Sigmoid colon (tissue), 4 donors: ENCODE measurements at regions not wholly inside any gene's neighbourhood (a gene's known extent, or its start where the extent isn't known, plus 50 kb on each side); places are given as distances from the start of the nearest gene placed in this dataset.

Experiments used
- POLR2AphosphoS5 ChIP-seq, 4 donors: sonication (generic); formaldehyde crosslinking; IDR thresholded peaks; one replicate each; pipeline ENCODE4 v1.6.1; 2017; ENCODE audit warnings: antibody characterized with exemption in 4 of 4
- TF ChIP-seq, protein P1 (sequence below), 4 experiments: fragments of 450-650 bp in 3 of 4; fragments of 200-600 bp in 1 of 4; IDR thresholded peaks; one replicate each; pipeline ENCODE4 v1.5.1; 2016 to 2019; ENCODE audit warnings: antibody characterized with exemption in 4 of 4, mild to moderate bottlenecking in 3 of 4, moderate library complexity in 2 of 4

DNA sequence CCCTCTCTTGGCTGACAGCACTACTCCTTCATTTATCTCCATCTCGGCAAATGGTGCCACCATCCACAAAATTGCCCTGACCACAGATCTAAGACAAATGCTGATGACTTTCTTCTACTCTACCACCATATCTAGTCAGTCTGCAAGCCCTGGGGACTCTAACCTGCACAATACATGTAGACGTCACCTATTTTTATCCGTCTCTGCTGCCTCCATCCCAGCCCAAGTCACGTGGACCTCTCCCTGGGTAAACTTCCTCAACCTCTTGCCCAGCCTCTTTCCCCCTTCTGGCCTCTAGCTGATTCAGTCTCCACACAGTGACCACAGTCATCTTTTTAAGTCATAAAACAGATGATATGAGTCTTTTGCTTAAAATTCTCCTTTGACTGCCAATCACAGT is 1203.0 kb downstream of the AACS start:
- TF ChIP-seq, protein P1, sequence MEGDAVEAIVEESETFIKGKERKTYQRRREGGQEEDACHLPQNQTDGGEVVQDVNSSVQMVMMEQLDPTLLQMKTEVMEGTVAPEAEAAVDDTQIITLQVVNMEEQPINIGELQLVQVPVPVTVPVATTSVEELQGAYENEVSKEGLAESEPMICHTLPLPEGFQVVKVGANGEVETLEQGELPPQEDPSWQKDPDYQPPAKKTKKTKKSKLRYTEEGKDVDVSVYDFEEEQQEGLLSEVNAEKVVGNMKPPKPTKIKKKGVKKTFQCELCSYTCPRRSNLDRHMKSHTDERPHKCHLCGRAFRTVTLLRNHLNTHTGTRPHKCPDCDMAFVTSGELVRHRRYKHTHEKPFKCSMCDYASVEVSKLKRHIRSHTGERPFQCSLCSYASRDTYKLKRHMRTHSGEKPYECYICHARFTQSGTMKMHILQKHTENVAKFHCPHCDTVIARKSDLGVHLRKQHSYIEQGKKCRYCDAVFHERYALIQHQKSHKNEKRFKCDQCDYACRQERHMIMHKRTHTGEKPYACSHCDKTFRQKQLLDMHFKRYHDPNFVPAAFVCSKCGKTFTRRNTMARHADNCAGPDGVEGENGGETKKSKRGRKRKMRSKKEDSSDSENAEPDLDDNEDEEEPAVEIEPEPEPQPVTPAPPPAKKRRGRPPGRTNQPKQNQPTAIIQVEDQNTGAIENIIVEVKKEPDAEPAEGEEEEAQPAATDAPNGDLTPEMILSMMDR (IDR thresholded peaks at IDR 0.05): no peak
- no peak for TF ChIP-seq POLR2AphosphoS5 (IDR thresholded peaks at IDR 0.05)
